ENCODE measurements at regions not wholly inside any gene's neighbourhood (a gene's known extent, or its start where the extent isn't known, plus 50 kb on each side); places are given as distances from the start of the nearest gene placed in this dataset.

- Mint-ChIP-seq H3K27me3 (ENCODE audit: unreplicated experiment) (no peaks in the 10 kb centered on the region), H3K9me3 (ENCODE audit: unreplicated experiment) (no peaks in the 10 kb centered on the region), H3K36me3 (ENCODE audit: low read depth, unreplicated experiment) (no peaks in the 10 kb centered on the region), H3K4me3 (ENCODE audit: unreplicated experiment) (no peak overlapping the region), H3K4me1 (ENCODE audit: unreplicated experiment) (peaks cover 15% of the 10 kb centered on the region), H3K27ac (ENCODE audit: unreplicated experiment) (no peak overlapping the region)
- TF ChIP-seq, protein P1, sequence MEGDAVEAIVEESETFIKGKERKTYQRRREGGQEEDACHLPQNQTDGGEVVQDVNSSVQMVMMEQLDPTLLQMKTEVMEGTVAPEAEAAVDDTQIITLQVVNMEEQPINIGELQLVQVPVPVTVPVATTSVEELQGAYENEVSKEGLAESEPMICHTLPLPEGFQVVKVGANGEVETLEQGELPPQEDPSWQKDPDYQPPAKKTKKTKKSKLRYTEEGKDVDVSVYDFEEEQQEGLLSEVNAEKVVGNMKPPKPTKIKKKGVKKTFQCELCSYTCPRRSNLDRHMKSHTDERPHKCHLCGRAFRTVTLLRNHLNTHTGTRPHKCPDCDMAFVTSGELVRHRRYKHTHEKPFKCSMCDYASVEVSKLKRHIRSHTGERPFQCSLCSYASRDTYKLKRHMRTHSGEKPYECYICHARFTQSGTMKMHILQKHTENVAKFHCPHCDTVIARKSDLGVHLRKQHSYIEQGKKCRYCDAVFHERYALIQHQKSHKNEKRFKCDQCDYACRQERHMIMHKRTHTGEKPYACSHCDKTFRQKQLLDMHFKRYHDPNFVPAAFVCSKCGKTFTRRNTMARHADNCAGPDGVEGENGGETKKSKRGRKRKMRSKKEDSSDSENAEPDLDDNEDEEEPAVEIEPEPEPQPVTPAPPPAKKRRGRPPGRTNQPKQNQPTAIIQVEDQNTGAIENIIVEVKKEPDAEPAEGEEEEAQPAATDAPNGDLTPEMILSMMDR (IDR thresholded peaks at IDR 0.05; ENCODE audit: unreplicated experiment) = no peak
- DNase-seq (ENCODE audit: low spot score) = no peak
Measured at GRCh38 chr11:128324531-128325141, 262.7 kb downstream of the ETS1 start.

- Mint-ChIP-seq H3K4me1 (ENCODE audit: unreplicated experiment) (peaks cover 9% of the 10 kb centered on the region), H3K4me3 (ENCODE audit: unreplicated experiment) (no peak overlapping the region), H3K27me3 (ENCODE audit: unreplicated experiment) (no peaks in the 10 kb centered on the region), H3K27ac (ENCODE audit: unreplicated experiment) (no peak overlapping the region), H3K9me3 (ENCODE audit: unreplicated experiment) (no peaks in the 10 kb centered on the region), H3K36me3 (ENCODE audit: low read depth, unreplicated experiment) (no peaks in the 10 kb centered on the region)
- no peak for DNase-seq (ENCODE audit: low spot score)
- TF ChIP-seq, protein P1 (IDR thresholded peaks at IDR 0.05; ENCODE audit: unreplicated experiment) = no peak
Measured at GRCh38 chr11:128324051-128324481, 263.3 kb downstream of the ETS1 start.

DNA sequence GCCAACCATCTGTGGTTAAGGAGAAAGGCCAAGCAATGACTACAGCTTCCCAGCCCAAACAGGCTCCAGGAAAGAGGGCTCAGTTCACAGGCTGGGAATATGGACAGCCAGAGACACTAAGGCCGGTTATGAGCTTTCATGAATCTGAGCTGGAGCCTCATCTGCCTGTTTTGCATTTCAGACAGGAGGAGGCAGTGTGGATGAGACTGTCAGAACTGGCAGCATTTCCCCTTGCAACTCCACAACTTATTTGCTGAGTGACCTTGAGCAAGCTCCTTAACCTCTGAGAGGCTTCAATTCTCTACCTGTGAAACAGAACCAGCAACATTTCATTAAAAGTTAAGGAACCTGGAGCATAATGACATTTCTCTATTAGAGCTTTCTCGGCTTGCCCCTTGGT is 264.0 kb downstream of the ETS1 start:
- Mint-ChIP-seq H3K4me3 (ENCODE audit: unreplicated experiment) (no peak overlapping the region), H3K27ac (ENCODE audit: unreplicated experiment) (no peak overlapping the region), H3K9me3 (ENCODE audit: unreplicated experiment) (no peaks in the 10 kb centered on the region), H3K27me3 (ENCODE audit: unreplicated experiment) (no peaks in the 10 kb centered on the region), H3K36me3 (ENCODE audit: low read depth, unreplicated experiment) (no peaks in the 10 kb centered on the region), H3K4me1 (ENCODE audit: unreplicated experiment) (peaks cover 2% of the 10 kb centered on the region)
- TF ChIP-seq, protein P1 (IDR thresholded peaks at IDR 0.05; ENCODE audit: unreplicated experiment) = no peak
- no peak for DNase-seq (ENCODE audit: low spot score)

- no peak overlapping the region for H3K4me3 Mint-ChIP-seq (ENCODE audit: unreplicated experiment)
- H3K27ac Mint-ChIP-seq (ENCODE audit: unreplicated experiment) = no peak overlapping the region
- no peaks in the 10 kb centered on the region for H3K4me1 Mint-ChIP-seq (ENCODE audit: unreplicated experiment)
- no peaks in the 10 kb centered on the region for H3K27me3 Mint-ChIP-seq (ENCODE audit: unreplicated experiment)
- peaks cover 11% of the 10 kb centered on the region for H3K9me3 Mint-ChIP-seq (ENCODE audit: unreplicated experiment)
- DNase-seq (ENCODE audit: low spot score) = no peak
- TF ChIP-seq, protein P1 (IDR thresholded peaks at IDR 0.05; ENCODE audit: unreplicated experiment) = no peak
- H3K36me3 Mint-ChIP-seq (ENCODE audit: low read depth, unreplicated experiment) = peaks cover 6% of the 10 kb centered on the region
Measured at GRCh38 chr11:128318856-128319474, 268.4 kb downstream of the ETS1 start.

DNA sequence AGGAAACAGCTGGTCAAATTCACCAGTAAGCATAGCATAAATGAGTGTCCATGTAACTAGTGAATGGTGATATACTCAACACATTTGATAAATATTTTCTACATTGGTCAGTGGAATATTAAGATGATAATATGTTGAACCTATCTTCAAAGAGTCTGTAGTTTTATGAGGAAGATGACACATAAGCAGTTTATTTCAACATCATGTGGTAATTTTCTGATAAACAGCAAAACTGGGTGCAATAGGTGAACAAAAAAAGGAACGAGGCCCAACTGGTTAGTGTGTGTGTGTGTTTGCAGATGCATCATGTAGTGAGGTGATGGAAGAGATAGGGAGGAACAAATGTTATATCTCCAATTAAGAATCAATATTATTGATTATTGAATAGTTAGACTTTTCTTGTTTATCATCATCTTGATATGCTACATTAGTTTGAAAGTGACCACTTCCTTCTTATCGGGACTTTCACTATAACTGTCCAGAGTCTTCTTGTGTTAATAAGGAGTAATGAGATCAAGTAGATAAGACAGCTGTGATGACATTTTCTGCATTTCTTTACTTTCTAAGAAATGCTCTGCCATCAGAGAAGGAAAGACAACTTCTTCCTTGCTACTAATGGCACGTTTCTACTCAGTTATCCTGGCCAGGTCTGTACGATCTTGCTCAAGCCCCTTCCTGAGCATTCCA is 270.7 kb downstream of the ETS1 start:
- no peaks in the 10 kb centered on the region for H3K4me1 Mint-ChIP-seq (ENCODE audit: unreplicated experiment)
- H3K36me3 Mint-ChIP-seq (ENCODE audit: low read depth, unreplicated experiment) = peaks cover 6% of the 10 kb centered on the region
- TF ChIP-seq, protein P1 (IDR thresholded peaks at IDR 0.05; ENCODE audit: unreplicated experiment) = no peak
- DNase-seq (ENCODE audit: low spot score) = no peak
- peaks cover 12% of the 10 kb centered on the region for H3K9me3 Mint-ChIP-seq (ENCODE audit: unreplicated experiment)
- no peaks in the 10 kb centered on the region for H3K27me3 Mint-ChIP-seq (ENCODE audit: unreplicated experiment)
- no peak overlapping the region for H3K4me3 Mint-ChIP-seq (ENCODE audit: unreplicated experiment)
- no peak overlapping the region for H3K27ac Mint-ChIP-seq (ENCODE audit: unreplicated experiment)
